OCI-LY1 (cell line): ENCODE measurements at regions not wholly inside any gene's neighbourhood (a gene's known extent, or its start where the extent isn't known, plus 50 kb on each side); places are given as distances from the start of the nearest gene placed in this dataset.

Experiments used
- H2AFZ ChIP-seq: fragments of 200-600 bp; sonication (generic), shearing (Covaris generic); 2 replicates; pipeline ENCODE4 v1.6.0; 2014; ENCODE audit warnings: antibody characterized with exemption, mild to moderate bottlenecking, low read length
- H3F3A ChIP-seq: fragments of 200-600 bp; sonication (generic), shearing (Covaris generic); 2 replicates; pipeline ENCODE4 v1.6.0; 2014; ENCODE audit warnings: mild to moderate bottlenecking, antibody characterized with exemption, low read length, moderate library complexity; ENCODE audit not compliant: insufficient read depth
- H3K27ac ChIP-seq: fragments of 200-600 bp; sonication (generic); 2 replicates; pipeline ENCODE4 v1.5.1; 2014; ENCODE audit warnings: low read length, mixed run types, mild to moderate bottlenecking, low read depth; ENCODE audit not compliant: poor library complexity, severe bottlenecking
- H3K27me3 ChIP-seq: fragments of 200-600 bp; sonication (generic); 2 replicates; pipeline ENCODE4 v1.6.0; 2014; ENCODE audit warnings: antibody characterized with exemption, mild to moderate bottlenecking, low read length, moderate library complexity; ENCODE audit not compliant: insufficient read depth
- H3K36me3 ChIP-seq: fragments of 200-600 bp; sonication (generic); 2 replicates; pipeline ENCODE4 v1.6.1; 2014; ENCODE audit warnings: mild to moderate bottlenecking, antibody characterized with exemption, low read length, moderate library complexity, mixed read lengths; ENCODE audit not compliant: insufficient read depth
- H3K4me1 ChIP-seq: fragments of 200-600 bp; sonication (generic); 2 replicates; pipeline ENCODE4 v1.5.1; 2014; ENCODE audit warnings: mild to moderate bottlenecking, low read length, moderate library complexity; ENCODE audit not compliant: insufficient read depth, severe bottlenecking
- H3K4me2 ChIP-seq: fragments of 200-600 bp; sonication (generic), shearing (Covaris generic); 2 replicates; pipeline ENCODE4 v1.6.1; 2014; ENCODE audit warnings: low read length
- H3K4me3 ChIP-seq: fragments of 200-600 bp; sonication (generic); 2 replicates; pipeline ENCODE4 v1.5.1; 2014; ENCODE audit warnings: low read length, low read depth, mild to moderate bottlenecking, mixed read lengths; ENCODE audit not compliant: poor library complexity, severe bottlenecking
- H3K79me2 ChIP-seq: fragments of 200-600 bp; shearing (Covaris generic); 2 replicates; pipeline ENCODE4 v1.6.1; 2016; ENCODE audit warnings: mixed run types, low read length, mixed read lengths; ENCODE audit not compliant: insufficient read depth
- H3K9ac ChIP-seq: fragments of 200-600 bp; sonication (generic), shearing (Covaris generic); 2 replicates; pipeline ENCODE4 v1.6.1; 2014; ENCODE audit warnings: mild to moderate bottlenecking, low read length, mixed read lengths
- H3K9me2 ChIP-seq: fragments of 200-600 bp; sonication (generic), shearing (Covaris generic); 2 replicates; pipeline ENCODE4 v1.6.1; 2014; ENCODE audit warnings: low read depth, mild to moderate bottlenecking, low read length, mixed read lengths
- H3K9me3 ChIP-seq: fragments of 200-600 bp; shearing (Covaris generic); 2 replicates; pipeline ENCODE4 v1.6.1; 2014; ENCODE audit warnings: low read length, mixed read lengths
- H4K20me1 ChIP-seq: fragments of 200-600 bp; sonication (generic), shearing (Covaris generic); 2 replicates; pipeline ENCODE4 v1.6.0; 2016; ENCODE audit warnings: mild to moderate bottlenecking, low read length; ENCODE audit not compliant: insufficient read depth
- CTCF ChIP-seq: fragments of 200-600 bp; sonication (generic), shearing (Covaris generic); IDR thresholded peaks from 2 replicates; pipeline ENCODE4 v1.5.1; 2017; ENCODE audit warnings: mild to moderate bottlenecking, antibody characterized with exemption, low read length, moderate library complexity, mixed read lengths
- EZH2 ChIP-seq: fragments of 200-600 bp; sonication (generic), shearing (Covaris generic); IDR thresholded peaks from 2 replicates; pipeline ENCODE4 v1.8.0; 2017; ENCODE audit warnings: borderline replicate concordance, mixed run types, mild to moderate bottlenecking, antibody characterized with exemption, low read length, moderate library complexity, mixed read lengths

- Histone ChIP-seq H3K79me2 (no peaks in the 10 kb centered on the region), H3K27ac (no peak overlapping the region), H3K9ac (no peak overlapping the region), H3K4me3 (no peak overlapping the region), H3K9me3 (no peaks in the 10 kb centered on the region), H3K4me2 (no peak overlapping the region), H4K20me1 (no peaks in the 10 kb centered on the region), H3K36me3 (no peaks in the 10 kb centered on the region), H3K4me1 (no peaks in the 10 kb centered on the region), H3K9me2 (no peaks in the 10 kb centered on the region), H2AFZ (no peak overlapping the region), H3K27me3 (no peaks in the 10 kb centered on the region), H3F3A (no peaks in the 10 kb centered on the region)
- TF ChIP-seq EZH2 (no peak), CTCF (no peak)
Measured at GRCh38 chr4:4695497-4695896, 153.6 kb upstream of the STX18 start.

GRCh38 chr4:4694827-4695226, 153.0 kb upstream of the STX18 start:
- no peak overlapping the region for H2AFZ ChIP-seq
- no peaks in the 10 kb centered on the region for H3K36me3 ChIP-seq
- no peak overlapping the region for H3K4me3 ChIP-seq
- H4K20me1 ChIP-seq: no peaks in the 10 kb centered on the region
- TF ChIP-seq EZH2 (no peak), CTCF (no peak)
- H3K79me2 ChIP-seq: no peaks in the 10 kb centered on the region
- no peaks in the 10 kb centered on the region for H3F3A ChIP-seq
- H3K4me2 ChIP-seq: no peak overlapping the region
- H3K9ac ChIP-seq: no peak overlapping the region
- H3K9me3 ChIP-seq: no peaks in the 10 kb centered on the region
- no peaks in the 10 kb centered on the region for H3K27me3 ChIP-seq
- H3K4me1 ChIP-seq: no peaks in the 10 kb centered on the region
- no peak overlapping the region for H3K27ac ChIP-seq
- H3K9me2 ChIP-seq: no peaks in the 10 kb centered on the region

- Histone ChIP-seq H3K79me2 (no peaks in the 10 kb centered on the region), H3K9me2 (no peaks in the 10 kb centered on the region), H3K4me1 (no peaks in the 10 kb centered on the region), H3K9me3 (no peaks in the 10 kb centered on the region), H3K27ac (no peak overlapping the region), H3K9ac (no peak overlapping the region), H3K4me2 (no peak overlapping the region), H3K27me3 (no peaks in the 10 kb centered on the region), H2AFZ (no peak overlapping the region), H3K4me3 (no peak overlapping the region), H3K36me3 (no peaks in the 10 kb centered on the region), H4K20me1 (no peaks in the 10 kb centered on the region), H3F3A (no peaks in the 10 kb centered on the region)
- TF ChIP-seq EZH2 (no peak), CTCF (no peak)
Measured at GRCh38 chr4:4694296-4694772, 152.5 kb upstream of the STX18 start.
